HG02571 (cell line): ENCODE measurements at regions not wholly inside any gene's neighbourhood (a gene's known extent, or its start where the extent isn't known, plus 50 kb on each side); places are given as distances from the start of the nearest gene placed in this dataset.

Experiments
- ATAC-seq: cut with Tn5 transposase; IDR thresholded peaks from one replicate; pipeline ENCODE4 v1.9.1; 2021; ENCODE audit warnings: mild to moderate bottlenecking, moderate library complexity; ENCODE audit not compliant: unreplicated experiment

- ATAC-seq = no peak
Observed at GRCh38 chr18:55093808-55094207, 134.5 kb upstream of the CCDC68 start.

DNA sequence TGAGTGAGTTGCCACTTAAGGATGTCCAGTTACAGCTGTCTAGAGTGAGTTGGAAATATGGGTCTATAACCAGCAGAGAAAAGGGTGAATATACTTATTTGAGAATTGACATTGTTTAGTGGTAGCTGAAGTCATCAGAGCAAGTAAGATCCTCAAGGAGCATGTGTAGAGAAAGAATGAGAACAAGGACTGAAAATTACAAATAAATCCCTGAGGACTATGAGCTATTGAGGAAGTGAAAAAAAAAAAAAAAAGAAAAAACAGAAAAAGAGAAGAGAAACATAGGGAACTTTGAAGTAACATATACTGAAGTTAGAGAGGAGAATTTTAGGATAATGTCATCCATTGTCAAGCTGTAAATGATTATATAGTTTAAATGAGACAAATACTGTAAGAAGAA is 134.0 kb upstream of the CCDC68 start:
- no peak for ATAC-seq

DNA sequence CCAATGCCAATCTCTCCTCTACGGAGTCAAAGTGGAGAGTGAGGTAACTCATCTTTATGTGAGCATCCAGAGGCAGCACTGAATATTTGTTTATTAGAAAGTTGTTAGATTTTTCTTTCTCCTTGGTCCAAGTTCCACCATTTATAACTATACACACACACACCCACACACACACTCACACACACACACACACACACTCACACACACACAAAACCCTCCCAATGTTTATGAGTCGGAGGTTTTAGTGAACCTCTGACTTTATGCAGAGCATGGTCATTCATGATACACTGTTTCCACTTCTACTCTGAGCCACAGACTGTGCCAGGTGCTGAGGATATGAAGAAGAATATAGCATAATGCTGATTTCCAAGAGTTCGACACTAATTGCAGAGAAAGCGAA is 132.9 kb upstream of the CCDC68 start:
- ATAC-seq = no peak

- no peak for ATAC-seq
Observed at GRCh38 chr18:55090564-55091188, 131.4 kb upstream of the CCDC68 start.

DNA sequence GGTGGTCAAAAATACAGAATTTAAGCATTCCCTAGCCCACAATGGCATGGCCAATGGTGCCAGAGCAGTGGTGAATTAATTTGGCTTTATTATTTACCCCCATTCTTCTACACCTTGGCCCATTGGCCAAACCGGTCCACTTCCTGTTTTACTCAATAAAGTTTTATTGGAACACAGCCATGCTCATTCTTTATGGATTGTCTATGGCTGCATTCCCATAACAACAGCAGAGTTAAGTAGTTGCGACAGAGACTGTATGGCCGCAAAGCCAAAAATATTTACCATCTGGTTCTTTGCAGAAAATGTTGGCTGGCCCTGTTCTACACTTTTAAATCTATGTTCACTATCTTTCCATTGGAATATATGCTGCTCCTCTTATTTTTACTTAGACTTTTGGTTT is 130.3 kb upstream of the CCDC68 start:
- no peak for ATAC-seq

GRCh38 chr18:55088561-55088960 is 129.3 kb upstream of the CCDC68 start:
- ATAC-seq = no peak

DNA sequence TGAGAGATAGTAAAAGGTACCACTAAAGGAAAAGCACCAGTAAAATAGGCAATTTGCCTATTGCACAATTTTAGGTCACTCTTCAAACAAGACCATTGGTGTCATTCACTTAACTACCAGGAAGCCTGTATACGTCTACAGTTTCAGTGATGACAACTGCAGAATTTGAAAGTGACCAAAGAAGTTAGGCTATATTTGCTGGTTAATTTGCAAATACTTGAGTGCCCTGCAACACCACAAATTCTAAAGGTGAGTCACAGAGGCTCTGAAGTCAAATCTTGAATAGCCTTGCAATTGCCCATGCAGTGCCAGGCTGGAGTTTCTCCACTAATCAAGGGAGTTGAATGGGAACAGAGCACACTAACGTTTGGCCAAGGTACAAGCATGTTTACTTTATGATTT is 128.7 kb upstream of the CCDC68 start:
- ATAC-seq = peak; percentile 81

- ATAC-seq = no peak
Observed at GRCh38 chr18:55086906-55087305, 127.6 kb upstream of the CCDC68 start.

- ATAC-seq = no peak
Observed at GRCh38 chr18:55085557-55086285, 126.5 kb upstream of the CCDC68 start.

GRCh38 chr18:55084550-55084949 is 125.3 kb upstream of the CCDC68 start:
- no peak for ATAC-seq

DNA sequence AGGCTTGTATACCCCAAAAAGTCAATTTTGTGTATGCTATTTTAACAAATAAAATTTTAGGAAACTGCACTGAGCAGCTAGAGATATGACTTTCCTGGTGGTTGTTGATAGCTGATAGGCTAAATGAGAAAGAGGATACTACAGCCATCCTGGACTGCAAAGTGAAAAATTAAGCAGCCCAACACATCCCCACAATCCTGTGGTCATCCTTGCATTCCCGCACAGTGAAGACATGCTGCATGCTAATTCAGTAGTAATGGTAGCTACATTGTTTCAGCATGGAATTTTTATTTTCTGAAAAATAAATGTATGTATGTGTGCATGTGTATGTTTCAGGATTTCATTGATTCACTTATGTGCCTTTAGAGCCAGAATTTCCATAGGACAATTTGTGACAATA is 124.2 kb upstream of the CCDC68 start:
- ATAC-seq = no peak

- no peak for ATAC-seq
Observed at GRCh38 chr18:55079481-55080355, 120.5 kb upstream of the CCDC68 start.

- ATAC-seq = no peak
Observed at GRCh38 chr18:55079067-55079466, 119.8 kb upstream of the CCDC68 start.

DNA sequence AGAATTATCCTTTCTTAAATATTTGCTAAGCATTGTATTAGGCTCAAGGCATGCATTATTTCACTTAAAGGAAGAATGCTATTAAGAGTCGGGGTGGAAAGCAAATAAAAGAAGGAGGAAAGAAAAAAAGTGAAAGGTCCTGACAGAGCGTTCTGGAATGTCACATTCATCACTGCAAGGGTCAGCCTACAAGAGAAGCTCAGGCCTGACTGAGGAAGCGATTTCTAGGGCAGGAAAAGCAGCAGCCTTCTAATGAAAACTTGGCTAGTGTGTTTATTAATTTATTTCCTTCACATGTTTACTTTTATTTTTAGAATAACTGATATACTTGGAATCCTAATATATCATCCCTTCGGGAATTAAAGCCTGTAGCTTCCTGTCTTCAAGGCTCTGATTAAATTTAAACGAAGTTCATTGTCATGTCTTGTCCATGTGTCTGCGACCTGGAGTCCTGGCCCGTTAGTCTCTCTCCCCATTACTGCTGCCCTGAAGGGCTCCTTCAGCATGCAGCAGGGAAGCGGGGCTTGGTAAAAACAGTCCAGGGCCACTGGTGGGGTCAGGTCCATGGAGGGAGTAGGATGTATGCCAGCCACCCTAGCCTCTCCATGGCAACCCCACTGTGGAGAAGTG is 119.2 kb upstream of the CCDC68 start:
- ATAC-seq = no peak

- ATAC-seq = no peak
Observed at GRCh38 chr18:55076643-55077218, 117.5 kb upstream of the CCDC68 start.

GRCh38 chr18:55073834-55074233 is 114.6 kb upstream of the CCDC68 start:
- ATAC-seq = no peak

- no peak for ATAC-seq
Observed at GRCh38 chr18:55073116-55073515, 113.9 kb upstream of the CCDC68 start.

GRCh38 chr18:55072698-55073097 is 113.4 kb upstream of the CCDC68 start:
- ATAC-seq = no peak

DNA sequence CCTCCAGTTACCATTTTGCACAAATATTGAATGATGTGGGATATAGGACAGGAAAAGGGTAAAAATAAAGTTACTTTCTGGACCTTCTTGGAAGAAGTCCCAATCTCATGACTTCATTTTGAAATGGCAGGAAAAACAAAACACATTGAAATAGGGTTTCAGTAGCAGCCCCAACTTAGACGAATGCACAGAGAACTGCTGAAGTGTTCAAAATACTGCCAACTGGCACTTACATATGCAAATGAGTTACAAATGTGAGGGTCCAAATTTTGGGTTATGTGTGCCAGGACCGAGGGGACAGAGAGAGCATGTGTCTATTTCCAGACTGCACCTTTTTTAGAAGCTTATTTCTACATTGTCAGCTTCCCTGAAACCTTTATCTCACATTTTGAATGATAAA is 112.9 kb upstream of the CCDC68 start:
- ATAC-seq = no peak

- ATAC-seq = peak; percentile 77
Observed at GRCh38 chr18:55069497-55069896, 110.2 kb upstream of the CCDC68 start.

- ATAC-seq = peak; percentile 57
Observed at GRCh38 chr18:55064760-55065159, 105.5 kb upstream of the CCDC68 start.
